ENCODE measurements at regions not wholly inside any gene's neighbourhood (a gene's known extent, or its start where the extent isn't known, plus 50 kb on each side); places are given as distances from the start of the nearest gene placed in this dataset.

DNA sequence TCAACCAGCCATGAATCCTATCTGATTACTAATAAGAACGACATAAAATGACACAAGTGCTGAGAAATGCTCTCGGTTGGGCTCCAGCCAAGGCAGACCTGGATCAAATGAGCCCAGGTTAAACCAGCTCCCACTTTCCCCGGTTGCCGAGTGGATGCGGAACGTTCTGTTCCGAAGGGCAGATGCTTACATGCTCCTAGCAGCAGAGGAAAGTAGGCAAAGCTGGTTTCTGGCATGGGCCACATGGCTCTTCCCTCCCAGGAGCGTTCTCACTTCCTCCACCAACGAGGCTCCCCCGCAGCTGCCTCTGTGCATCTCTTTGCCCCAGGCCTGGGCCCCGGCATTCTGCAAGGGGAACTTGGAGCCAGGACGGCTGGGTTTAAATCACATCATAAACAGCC, 61.8 kb upstream of the SDK1 start:
- no peaks in the 10 kb centered on the region for H3F3A ChIP-seq (ENCODE audit: control insufficient read depth, insufficient read depth)
- TF ChIP-seq, protein P1, sequence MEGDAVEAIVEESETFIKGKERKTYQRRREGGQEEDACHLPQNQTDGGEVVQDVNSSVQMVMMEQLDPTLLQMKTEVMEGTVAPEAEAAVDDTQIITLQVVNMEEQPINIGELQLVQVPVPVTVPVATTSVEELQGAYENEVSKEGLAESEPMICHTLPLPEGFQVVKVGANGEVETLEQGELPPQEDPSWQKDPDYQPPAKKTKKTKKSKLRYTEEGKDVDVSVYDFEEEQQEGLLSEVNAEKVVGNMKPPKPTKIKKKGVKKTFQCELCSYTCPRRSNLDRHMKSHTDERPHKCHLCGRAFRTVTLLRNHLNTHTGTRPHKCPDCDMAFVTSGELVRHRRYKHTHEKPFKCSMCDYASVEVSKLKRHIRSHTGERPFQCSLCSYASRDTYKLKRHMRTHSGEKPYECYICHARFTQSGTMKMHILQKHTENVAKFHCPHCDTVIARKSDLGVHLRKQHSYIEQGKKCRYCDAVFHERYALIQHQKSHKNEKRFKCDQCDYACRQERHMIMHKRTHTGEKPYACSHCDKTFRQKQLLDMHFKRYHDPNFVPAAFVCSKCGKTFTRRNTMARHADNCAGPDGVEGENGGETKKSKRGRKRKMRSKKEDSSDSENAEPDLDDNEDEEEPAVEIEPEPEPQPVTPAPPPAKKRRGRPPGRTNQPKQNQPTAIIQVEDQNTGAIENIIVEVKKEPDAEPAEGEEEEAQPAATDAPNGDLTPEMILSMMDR (IDR thresholded peaks at IDR 0.05; ENCODE audit: low read depth, low read length, poor library complexity, severe bottlenecking): no peak
- TF ChIP-seq EZH2phosphoT487 (IDR thresholded peaks at IDR 0.05; ENCODE audit: borderline replicate concordance, low read length): no peak
- H3K27ac ChIP-seq (ENCODE audit: low read depth, low read length): no peak overlapping the region
- H4K20me1 ChIP-seq (ENCODE audit: control insufficient read depth, insufficient read depth, low read depth, low read length): no peaks in the 10 kb centered on the region
- no peaks in the 10 kb centered on the region for H3K9me2 ChIP-seq (replicated peaks; ENCODE audit: control insufficient read depth, low read length)
- no peaks in the 10 kb centered on the region for H3K4me1 ChIP-seq (ENCODE audit: control insufficient read depth, low read length)
- H3K9me3 ChIP-seq (ENCODE audit: control insufficient read depth, insufficient read depth, low read length): no peaks in the 10 kb centered on the region
- no peaks in the 10 kb centered on the region for H3K79me2 ChIP-seq (ENCODE audit: control insufficient read depth, low read length)
- 0 out of 2 replicates have a peak, but pooled peaks cover 2% of the 10 kb centered on the region for H3K27me3 ChIP-seq (ENCODE audit: control insufficient read depth, low read length)
- H3K36me3 ChIP-seq (ENCODE audit: control insufficient read depth, low read length): no peaks in the 10 kb centered on the region
- no peak overlapping the region for H3K4me2 ChIP-seq (ENCODE audit: low read length)
- no peak overlapping the region for H3K4me3 ChIP-seq (ENCODE audit: low read length)

DNA sequence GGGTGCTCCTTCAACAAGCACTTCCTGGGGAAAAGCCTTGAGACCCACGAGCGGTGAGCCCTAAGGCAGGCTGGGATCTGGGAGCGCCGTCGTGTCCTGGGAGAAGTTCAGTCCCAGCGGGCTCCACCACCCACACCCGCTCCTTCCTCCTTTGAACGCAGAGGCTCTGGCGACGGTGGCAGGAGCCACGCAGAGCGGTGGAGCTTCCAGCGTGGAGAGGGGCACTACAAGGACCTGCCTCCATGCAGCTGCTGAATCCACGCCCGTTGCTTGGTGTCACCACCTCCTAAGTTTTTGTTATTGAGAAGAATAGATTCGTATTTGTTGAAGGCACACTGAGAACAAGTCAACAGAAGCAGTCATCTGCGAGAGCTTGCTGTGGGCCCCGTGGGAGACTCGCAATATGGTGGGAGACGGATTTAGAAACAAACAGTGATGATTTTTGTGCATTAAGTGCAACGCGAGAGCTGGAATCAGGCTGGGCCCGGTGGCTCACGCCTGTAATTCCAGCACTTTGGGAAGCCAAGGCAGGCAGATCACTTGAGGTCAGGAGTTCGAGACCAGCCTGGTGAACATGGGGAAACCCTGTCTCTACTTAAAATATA, 60.1 kb upstream of the SDK1 start:
- no peaks in the 10 kb centered on the region for H3F3A ChIP-seq (ENCODE audit: control insufficient read depth, insufficient read depth)
- H3K9me3 ChIP-seq (ENCODE audit: control insufficient read depth, insufficient read depth, low read length): no peaks in the 10 kb centered on the region
- no peaks in the 10 kb centered on the region for H3K4me1 ChIP-seq (ENCODE audit: control insufficient read depth, low read length)
- H3K4me2 ChIP-seq (ENCODE audit: low read length): no peak overlapping the region
- H3K27me3 ChIP-seq (ENCODE audit: control insufficient read depth, low read length): no peaks in the 10 kb centered on the region
- H3K79me2 ChIP-seq (ENCODE audit: control insufficient read depth, low read length): no peaks in the 10 kb centered on the region
- no peak for TF ChIP-seq EZH2phosphoT487 (IDR thresholded peaks at IDR 0.05; ENCODE audit: borderline replicate concordance, low read length)
- TF ChIP-seq, protein P1 (IDR thresholded peaks at IDR 0.05; ENCODE audit: low read depth, low read length, poor library complexity, severe bottlenecking): no peak
- H4K20me1 ChIP-seq (ENCODE audit: control insufficient read depth, insufficient read depth, low read depth, low read length): no peaks in the 10 kb centered on the region
- H3K36me3 ChIP-seq (ENCODE audit: control insufficient read depth, low read length): no peaks in the 10 kb centered on the region
- no peak overlapping the region for H3K27ac ChIP-seq (ENCODE audit: low read depth, low read length)
- no peak overlapping the region for H3K4me3 ChIP-seq (ENCODE audit: low read length)
- no peaks in the 10 kb centered on the region for H3K9me2 ChIP-seq (replicated peaks; ENCODE audit: control insufficient read depth, low read length)

DNA sequence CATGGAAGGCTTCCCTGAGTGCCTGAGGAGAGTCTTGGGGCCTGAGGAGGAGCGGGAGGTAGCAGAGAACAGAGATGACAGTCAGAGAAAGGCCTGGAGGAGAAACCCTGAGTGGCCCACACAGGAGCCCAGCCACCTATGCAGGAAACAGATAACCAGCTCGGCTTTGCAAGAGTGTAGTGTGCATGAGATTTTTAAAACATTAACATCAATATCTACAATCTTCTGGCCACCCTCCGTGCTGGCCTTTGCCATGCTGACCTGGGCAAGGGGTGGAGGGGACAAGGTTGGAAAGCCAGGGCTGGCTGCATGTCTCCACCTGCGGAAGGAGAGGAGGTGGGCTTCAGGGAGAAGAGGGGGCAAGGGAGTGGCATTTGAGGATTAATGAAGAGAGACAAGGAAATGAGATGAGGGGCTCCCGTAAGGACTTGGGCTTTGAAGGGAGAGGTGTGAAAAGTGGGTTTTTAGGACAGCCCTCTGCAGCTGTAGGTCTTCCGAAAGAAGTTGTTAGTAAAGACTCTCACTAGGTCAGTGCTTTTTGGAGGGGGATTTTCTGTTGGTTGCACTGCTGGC, 59.3 kb upstream of the SDK1 start:
- no peak overlapping the region for H3K4me2 ChIP-seq (ENCODE audit: low read length)

More for the DNA sequence above, 59.3 kb upstream of the SDK1 start:
- Histone ChIP-seq H3K27me3 (ENCODE audit: control insufficient read depth, low read length) (no peaks in the 10 kb centered on the region), H3F3A (ENCODE audit: control insufficient read depth, insufficient read depth) (no peaks in the 10 kb centered on the region), H3K9me3 (ENCODE audit: control insufficient read depth, insufficient read depth, low read length) (peaks cover 2% of the 10 kb centered on the region; the same call in 1 of the 2 replicates), H4K20me1 (ENCODE audit: control insufficient read depth, insufficient read depth, low read depth, low read length) (no peaks in the 10 kb centered on the region), H3K9me2 (replicated peaks; ENCODE audit: control insufficient read depth, low read length) (no peaks in the 10 kb centered on the region), H3K4me1 (ENCODE audit: control insufficient read depth, low read length) (no peaks in the 10 kb centered on the region), H3K27ac (ENCODE audit: low read depth, low read length) (no peak overlapping the region), H3K79me2 (ENCODE audit: control insufficient read depth, low read length) (no peaks in the 10 kb centered on the region), H3K4me3 (ENCODE audit: low read length) (no peak overlapping the region), H3K36me3 (ENCODE audit: control insufficient read depth, low read length) (no peaks in the 10 kb centered on the region)
- TF ChIP-seq EZH2phosphoT487 (IDR thresholded peaks at IDR 0.05; ENCODE audit: borderline replicate concordance, low read length): no peak
- TF ChIP-seq, protein P1 (IDR thresholded peaks at IDR 0.05; ENCODE audit: low read depth, low read length, poor library complexity, severe bottlenecking): no peak
